HS-27A (cell line): ENCODE measurements at regions not wholly inside any gene's neighbourhood (a gene's known extent, or its start where the extent isn't known, plus 50 kb on each side); places are given as distances from the start of the nearest gene placed in this dataset.
"Not testable (repeated sequence)": the region's sequence is repeated elsewhere in the genome, so short reads cannot be mapped to it uniquely, and the experiment has no call there.

ENCODE experiments used
- DNase-seq: peaks from one replicate; pipeline ENCODE4 v3.0.0-alpha.2; 2012; ENCODE audit warnings: low read depth, missing footprints

DNA sequence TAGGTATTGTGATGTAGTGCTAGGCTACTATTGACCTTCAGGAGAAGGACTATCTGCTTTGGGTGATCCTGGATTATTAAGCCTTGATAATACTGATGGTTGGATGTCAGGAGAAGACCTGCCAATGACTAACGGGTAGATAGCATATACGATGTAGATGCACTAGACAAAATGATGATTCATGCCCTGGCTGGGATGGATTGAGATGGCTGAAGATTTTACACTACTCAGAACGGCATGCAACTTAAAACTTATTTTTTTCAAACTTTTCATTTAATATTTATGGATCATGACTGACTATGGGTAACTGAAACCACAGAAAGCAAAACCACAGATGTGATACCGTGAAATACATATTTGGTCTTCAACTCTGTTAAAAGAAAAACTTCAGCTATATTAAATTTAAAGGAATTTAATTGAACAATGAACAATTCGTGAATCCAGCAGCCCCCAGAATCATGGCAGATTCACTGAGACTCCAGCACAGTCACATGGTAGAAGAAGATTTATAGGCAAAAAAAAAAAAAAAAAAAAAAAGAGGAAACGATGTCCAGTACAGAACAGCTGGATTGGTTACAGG, 124.6 kb upstream of the CDK13 start:
- DNase-seq = no peak

DNA sequence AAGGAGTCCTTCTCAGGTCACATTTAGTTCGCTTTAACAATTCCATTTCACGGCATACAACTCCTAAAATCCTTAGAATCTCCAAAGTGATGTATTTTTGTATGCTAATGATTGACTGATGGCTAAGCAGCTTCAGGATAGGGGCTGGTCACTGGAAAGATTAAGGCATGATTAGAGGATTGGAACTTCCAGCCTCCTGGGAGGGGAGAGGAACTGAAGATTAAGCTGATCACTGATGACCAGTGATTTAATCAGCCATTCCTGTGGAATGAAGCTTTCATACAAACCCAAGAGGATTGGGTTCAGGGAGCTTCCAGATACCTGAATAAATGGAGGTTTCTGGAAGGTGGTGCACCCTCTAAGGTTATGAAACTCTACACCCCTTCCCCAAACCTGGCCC, 123.9 kb upstream of the CDK13 start:
- no peak for DNase-seq

DNA sequence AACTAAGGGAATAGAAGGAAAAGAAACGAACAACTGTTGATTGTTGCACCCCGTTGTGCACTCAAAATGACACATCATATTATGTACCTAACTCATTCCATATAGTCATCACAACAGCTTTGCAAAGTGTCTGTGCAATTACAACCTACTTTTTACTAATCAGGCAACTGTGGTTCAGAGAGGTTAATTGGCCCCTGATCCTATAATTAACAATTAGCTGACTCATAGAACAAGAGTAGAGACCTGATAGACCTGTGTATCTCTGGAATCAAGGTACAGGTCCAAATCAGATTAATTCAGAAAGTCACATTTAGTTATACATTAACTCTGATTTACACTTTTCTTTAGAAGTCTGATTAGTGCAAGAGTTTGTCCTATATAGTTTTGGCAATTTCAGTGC, 122.5 kb upstream of the CDK13 start:
- no peak for DNase-seq

DNA sequence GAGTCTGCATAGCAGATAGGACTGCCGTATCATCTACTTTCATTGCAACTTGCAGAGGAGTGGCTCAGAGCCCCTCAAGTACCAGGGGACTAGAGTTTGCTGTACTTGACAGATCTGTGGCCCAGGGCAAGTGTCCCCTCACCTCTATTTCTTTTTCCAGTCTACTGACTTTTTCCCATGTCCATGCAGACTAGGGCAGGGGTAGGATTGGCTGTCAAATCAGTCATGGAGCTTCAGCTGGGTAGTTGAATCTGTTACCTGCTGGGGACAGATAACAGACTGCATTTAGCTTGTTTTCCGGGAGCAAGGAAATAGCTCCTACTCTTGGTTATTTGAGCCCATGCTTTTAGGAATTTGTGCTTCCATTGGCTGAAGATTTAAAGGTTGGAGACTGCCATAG, 121.0 kb upstream of the CDK13 start:
- no peak for DNase-seq

DNA sequence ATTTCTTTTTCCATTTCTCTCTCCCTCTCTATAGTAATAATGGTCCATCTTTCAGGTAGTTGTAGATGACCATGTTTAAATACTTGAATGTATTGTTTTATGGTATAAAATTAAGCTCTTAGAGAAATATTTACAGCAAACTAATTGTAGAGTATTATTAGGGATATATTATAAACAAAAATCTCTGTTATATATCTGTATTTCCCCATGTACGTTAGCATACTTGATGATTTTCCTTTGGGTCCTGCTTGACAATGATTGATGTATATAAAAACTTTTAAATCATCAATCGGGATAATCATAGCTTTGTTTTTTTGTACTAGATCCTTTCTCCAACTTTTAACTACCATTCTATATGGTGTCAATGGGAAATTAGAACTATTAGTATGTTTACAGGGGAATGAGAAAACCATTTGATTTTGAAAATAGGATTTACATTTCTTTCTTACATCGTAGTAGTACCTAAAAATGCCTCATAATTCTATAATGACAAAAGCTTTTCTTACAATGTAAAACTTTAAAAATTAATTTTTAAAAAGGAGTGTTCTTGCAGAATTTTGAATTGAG, 117.5 kb upstream of the CDK13 start:
- no peak for DNase-seq

DNA sequence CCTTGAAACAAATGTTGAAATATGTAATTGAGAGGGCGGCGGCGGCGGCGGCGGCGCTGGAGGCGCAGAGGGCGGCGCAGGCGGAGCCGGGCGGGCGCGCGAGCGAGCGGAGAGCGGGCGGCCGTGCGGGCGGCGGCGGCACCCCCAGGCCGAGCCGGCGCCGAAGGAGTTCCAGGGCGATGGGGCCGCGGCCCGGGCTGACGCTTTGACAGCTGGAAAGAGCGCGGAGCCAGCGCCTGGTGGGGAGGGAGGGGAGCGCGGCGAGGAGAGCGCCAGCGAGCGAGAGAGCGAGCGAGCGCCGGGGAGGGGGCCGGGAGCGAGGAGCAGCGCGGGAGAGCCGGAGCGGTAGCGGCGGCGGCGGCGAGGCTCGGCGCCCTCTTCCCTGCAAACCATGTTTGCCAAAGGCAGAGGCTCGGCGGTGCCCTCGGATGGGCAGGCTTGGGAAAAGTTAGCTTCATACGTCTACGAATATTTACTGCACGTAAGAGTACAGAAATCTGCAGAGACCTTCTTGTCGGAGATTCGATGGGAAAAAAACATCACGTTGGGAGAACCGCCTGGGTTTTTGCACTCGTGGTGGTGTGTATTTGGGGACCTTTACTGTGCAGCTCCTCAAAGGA, 116.8 kb upstream of the CDK13 start:
- not testable (repeated sequence) for DNase-seq

DNA sequence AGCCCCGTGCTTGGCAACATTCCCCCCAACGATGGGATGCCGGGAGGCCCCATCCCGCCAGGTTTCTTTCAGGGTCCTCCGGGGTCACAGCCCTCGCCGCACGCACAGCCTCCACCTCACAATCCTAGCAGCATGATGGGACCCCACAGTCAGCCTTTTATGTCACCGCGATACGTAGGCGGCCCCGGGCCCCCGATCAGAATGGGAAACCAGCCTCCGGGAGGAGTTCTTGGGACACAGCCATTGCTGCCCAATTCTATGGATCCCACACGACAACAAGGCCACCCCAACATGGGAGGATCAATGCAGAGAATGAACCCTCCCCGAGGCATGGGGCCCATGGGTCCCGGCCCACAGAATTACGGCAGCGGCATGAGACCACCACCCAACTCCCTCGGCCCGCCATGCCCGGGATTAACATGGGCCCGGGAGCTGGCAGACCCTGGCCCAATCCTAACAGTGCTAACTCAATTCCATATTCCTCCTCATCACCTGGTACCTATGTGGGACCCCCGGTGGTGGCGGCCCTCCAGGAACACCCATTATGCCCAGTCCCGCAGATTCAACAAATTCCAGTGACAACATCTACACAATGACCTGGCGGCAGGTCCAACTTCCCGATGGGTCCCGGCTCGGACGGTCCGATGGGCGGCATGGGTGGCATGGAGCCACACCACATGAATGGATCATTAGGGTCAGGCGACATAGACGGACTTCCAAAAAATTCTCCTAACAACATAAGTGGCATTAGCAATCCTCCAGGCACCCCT, 116.0 kb upstream of the CDK13 start:
- not testable (repeated sequence) for DNase-seq

DNA sequence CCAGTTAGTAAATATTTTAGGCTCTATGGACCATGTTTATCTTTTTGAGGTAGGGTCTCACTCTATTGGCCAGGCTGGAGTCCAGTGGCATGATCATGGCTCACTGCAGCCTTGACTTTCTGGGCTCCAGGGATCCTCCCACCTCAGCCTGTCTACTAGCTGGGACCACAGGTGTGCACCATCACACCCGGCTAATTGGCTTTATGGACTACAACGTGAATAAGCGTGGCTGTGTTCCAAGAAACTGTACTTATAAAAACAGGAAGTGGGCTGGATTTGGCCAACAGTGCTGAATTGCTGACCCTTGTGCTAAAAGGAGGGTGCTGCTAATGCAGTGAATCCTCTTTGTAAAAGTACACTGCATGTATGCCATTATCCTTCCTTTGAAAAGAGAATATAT, 111.7 kb upstream of the CDK13 start:
- no peak for DNase-seq

DNA sequence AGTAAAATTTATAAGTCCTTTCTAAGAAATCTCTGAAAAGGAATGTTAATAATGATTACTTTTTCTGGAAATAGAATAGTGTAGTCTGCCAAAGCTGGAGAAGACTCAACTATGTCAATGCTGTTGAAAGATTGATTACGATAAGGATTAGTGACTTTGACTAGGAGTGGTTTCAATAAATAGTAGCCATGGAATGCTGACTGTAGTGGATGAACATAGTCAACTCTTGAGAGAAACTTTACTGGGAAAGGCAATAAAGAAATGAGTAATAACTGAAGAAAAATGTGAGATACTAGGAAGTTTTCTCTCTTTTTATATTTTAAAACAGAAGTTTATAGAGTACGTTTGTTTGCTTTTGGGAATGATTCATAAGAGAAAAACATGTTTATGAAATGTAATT, 105.0 kb upstream of the CDK13 start:
- DNase-seq = no peak

DNA sequence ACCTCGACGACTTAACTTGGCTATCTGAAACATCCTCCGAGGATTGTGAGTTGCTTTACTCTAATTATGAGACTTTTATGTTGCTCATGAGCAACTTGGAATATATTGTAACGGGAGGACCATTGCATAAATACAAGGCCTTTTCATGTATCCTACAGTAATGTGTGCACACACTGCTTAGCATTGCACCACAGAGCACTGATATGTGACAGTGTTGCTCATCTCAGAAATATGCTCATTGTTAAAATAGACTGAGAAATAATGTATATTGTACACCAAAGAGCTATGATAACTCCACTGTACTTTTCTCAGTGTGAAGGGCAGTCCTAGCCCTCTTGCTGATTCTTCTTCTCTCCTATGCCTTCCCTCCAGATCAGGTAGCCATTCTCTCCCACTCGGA, 102.8 kb upstream of the CDK13 start:
- DNase-seq = no peak

DNA sequence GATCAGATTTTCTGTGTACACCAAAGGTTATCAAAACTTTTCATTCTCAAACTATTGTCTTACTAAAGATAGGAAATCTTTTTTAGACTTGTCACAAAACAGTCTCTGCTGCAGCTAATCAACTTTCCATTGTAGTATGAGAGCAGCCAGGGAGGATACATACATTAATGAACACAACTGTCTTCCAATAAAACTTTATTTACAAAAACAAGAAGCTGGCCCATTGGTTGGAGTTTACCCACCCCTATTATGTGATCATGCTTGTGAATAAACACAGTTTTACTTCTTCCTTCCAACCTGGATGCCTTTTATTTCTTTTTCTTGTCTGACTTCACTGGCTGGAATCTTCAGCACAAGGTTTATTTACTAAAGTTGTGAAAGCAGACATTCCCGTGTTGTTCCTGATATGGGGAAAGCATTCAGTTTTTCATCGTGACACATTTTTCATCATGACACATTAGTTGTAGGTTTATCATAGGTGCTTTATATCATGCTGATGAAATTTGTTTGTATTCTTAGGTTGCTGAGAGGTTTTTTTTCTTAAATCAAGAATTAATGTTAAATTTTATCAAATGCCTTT, 98.5 kb upstream of the CDK13 start:
- no peak for DNase-seq

DNA sequence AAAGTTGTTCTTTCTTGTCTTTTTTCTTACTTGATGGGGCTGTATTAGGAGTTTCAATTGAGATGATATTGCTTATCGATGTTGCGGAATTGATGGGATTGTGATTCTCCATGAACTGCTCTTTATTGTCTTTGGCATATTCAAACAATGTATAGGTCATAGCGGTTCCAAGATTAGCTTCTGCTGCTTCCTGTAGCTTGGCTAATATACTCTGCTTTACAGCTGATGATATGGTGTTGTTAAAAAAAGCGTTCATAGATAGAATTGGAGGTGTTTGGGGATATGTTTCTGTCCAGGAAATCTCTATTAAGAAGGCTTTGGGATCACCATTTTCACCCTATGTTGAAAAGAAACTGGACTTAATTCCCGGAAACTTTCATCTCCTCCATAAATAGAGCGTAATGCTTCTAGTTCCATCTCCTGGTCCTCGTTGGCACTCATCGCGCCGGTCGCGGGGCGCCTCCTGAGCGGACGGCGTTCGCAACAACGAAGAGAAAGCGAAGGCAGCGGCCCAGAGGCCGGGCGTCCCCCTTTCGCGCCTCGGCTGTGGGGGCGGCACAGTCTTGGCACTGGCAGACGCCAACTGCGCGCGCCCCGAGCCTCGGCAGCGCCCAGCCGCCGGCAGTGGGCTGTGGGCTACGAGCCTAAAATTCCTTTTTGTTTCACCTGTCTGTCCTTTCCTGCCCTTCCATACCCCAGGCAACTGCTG, 95.3 kb upstream of the CDK13 start:
- not testable (repeated sequence) for DNase-seq

DNA sequence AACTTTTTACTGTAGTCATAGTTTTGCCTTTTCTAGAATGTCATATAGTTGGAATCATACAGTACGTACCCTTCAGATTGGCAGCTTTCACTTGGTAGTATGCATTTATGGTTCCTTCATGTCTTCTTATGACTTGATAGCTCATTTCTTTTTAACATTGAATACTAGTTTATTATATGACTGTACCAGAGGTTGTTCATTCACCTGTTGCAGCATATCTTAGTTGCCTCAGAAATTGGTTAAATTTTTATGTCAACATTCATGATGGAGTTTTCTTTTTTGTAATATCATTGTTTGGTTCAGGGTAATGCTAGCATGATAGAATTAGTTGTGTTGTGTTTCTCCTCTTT, 94.8 kb upstream of the CDK13 start:
- no peak for DNase-seq

DNA sequence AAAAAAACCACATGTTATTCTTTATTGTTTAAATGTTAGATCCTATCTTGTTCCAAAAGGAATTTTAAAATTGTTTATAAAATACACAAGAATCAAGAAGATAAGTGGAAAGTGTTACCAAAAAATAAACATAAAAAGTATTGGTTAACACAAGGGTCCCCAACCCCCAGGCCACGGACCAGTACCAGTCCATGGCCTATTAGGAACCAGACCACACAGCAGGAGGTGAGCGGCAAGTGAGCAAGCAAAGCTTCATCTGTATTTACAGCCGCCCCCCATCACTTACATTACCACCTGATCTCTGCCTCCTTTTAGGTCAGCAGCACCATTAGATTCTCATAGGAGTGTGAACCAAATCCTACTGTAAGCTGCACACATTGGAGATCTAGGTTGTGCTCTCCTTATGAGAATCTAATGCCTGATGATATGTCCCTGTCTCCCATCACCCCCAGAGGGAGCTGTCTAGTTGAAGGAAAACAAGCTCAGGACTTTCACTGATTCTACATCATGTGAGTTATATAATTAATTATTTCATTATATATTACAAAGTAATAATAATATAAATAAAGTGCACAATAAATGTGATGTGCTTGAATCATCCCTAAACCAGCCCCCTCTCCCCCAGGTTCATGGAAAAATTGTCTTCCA, 86.3 kb upstream of the CDK13 start:
- DNase-seq = not testable (repeated sequence)

DNA sequence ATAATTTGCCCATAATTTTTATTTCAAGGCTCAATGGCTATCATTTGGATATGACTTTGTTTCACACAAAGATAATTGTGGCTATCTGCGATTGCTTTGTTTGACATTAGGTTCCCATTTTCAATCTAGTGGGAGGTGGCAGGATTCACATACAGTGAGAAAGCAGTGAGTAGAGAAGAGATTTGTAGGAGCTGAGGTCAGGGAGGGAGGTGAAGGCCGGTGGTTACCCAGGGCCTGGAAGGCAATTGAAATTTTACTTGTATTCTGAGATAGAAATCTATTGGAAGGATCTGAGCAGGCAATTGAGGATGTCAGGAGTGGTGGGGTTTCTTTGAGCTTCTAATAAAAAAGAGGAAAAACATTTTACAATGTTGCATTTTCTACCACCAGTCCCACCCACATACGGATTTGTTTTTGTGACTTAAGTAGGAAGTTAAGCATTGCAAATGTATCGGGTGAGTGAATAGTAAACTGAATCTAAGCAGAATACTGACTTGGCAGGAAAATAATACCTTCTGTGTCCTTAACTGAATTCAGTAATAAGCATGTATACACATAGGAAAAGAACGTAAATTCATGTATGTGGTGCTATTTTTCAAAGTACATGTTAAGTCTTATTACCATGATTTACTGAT, 80.1 kb upstream of the CDK13 start:
- DNase-seq = not testable (repeated sequence)

DNA sequence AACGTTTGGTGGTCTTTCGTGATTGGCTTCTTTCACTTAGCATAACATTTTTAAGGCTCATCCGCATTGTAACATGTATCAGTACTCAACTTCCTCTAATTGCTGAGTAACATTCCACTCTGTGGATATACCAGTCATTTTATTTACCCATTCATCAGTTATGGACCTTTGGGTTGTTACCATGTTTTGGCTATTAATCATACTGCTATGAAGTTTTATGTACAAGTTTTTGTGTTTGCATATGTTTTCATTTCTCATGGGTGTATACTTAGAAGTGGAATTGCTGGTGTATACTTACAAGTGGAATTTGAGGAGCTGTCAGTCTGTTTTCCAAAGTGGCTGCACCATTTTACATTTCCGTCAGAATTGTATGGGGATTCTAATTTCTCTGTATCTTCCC, 78.4 kb upstream of the CDK13 start:
- not testable (repeated sequence) for DNase-seq

DNA sequence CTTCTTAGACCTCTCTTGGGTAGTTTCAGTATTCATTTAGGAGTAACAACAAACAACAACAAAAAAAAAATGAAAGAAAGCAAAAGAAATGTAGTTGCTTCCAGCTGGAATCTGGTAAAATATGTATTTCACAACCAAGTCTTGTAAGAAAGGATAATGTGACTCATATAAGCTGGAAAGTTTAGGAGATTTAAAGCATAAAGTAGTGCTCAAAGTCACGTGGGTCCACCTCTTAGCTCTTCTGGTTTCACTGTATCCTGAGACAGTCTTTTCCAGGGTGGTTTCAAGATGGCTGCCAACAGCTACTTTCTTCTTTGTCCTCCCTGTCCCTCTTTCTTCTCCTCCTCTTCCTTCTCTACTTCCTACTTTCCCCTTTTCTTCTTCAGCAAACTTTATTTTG, 69.5 kb upstream of the CDK13 start:
- no peak for DNase-seq

DNA sequence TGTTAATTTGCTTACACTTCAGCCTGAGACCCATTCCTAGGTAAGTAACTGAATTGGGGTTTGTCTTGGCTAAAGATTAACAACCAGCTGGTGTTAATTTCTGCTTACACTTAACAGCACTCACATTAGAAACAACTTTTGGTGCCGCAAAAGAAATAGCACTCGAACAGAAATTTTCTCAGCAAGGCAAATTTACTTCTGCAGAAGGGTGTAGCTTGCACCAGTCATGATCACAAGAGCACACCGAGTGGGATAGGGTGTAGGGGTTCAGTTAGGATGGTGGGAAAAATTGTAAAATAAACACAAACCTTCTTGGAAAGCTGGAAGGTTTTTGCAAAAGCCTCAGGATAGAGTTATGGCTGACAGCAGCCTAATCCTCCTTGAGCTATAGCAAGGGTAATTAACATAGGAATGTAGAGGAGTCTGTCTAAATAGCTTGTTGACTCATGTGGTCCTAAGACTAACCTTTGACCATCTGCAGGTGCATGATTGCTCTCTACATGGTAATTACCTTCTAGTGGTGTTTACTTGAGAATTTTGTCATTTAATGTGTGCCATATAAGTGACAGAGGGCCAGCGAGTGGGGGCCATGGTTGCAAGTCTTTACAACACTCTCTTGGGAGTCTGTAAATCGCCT, 67.8 kb upstream of the CDK13 start:
- no peak for DNase-seq

DNA sequence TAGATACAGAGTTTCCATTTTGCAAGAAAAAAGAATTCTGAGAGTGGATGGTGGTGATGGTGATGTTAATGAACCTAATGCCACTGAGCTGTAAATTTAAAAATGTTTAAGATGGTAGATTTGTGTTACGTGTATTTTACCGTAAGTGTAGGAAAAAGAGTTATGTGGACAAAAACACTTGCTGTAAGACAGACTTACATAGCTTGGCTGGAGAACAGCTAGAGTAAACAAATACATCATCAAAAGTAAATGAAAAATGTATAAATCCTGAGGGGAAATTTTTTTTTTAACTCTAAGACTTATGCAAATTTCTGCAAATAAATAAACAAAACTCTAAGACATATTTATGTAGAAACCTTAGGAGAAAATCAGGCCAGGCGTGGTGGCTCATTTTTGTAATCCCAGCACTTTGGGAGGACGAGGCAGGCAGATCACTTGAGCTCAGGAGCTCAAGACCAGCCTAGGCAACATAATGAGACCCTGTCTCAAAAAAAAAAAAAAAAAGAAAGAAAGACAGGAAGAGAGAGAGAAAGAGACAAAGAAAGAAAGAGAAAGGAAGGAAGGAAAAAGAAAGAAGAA, 66.2 kb upstream of the CDK13 start:
- DNase-seq = no peak

DNA sequence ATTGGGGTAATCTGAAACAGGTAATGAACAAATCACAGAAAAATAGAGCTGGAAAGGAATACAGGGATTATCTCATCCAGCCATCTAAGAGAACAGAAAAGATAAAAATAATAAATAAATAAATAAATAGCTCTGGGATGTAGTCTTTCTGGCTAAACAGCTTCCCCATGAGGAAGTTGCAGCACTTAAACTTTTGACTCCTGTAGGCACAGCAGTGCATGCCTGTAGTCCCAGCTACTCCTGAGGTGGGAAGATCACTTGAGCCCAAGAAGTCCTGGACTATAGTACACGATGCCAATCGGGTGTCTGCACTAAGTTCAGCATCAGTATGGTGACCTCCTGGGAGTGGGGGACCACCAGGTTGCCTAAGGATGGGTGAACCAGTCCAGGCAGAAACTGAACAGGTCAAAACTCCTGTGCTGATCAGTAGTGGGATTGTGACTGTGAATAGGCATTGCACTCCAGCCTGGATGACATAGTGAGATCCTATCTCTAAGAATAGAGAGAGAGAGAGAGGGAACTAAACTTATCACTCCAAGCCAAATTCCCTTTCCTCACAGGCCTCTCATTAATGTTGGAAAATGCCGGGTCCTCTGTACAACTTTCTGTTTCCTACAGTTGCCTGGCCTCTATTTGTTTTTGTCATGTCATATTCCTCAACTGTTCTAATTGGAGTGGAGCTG, 61.7 kb upstream of the CDK13 start:
- DNase-seq = no peak
